ENCODE measurements at regions not wholly inside any gene's neighbourhood (a gene's known extent, or its start where the extent isn't known, plus 50 kb on each side); places are given as distances from the start of the nearest gene placed in this dataset.

DNA sequence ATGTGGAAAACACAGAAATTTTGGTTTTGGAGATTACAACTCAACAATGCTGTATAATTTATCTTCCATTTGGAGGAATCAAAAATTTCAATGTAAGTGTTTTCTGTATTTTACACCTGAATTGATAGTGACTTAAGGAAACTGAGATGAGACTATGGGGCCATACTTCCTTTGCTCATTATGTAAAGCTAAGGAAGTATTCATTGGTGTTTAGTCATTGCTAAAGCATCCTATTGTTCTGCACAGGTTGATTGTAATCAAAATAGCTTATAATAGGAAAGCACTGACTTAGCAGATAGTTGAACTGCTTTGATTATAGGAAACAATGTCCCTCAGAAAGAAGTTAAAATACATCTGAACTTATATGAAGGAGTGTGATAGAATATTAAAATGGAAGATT, 244.4 kb upstream of the SLITRK5 start:
- TF ChIP-seq SIN3A (IDR thresholded peaks at IDR 0.05; ENCODE audit: borderline replicate concordance, insufficient read depth, low read depth, low read length): no peak
- TF ChIP-seq, protein P1, sequence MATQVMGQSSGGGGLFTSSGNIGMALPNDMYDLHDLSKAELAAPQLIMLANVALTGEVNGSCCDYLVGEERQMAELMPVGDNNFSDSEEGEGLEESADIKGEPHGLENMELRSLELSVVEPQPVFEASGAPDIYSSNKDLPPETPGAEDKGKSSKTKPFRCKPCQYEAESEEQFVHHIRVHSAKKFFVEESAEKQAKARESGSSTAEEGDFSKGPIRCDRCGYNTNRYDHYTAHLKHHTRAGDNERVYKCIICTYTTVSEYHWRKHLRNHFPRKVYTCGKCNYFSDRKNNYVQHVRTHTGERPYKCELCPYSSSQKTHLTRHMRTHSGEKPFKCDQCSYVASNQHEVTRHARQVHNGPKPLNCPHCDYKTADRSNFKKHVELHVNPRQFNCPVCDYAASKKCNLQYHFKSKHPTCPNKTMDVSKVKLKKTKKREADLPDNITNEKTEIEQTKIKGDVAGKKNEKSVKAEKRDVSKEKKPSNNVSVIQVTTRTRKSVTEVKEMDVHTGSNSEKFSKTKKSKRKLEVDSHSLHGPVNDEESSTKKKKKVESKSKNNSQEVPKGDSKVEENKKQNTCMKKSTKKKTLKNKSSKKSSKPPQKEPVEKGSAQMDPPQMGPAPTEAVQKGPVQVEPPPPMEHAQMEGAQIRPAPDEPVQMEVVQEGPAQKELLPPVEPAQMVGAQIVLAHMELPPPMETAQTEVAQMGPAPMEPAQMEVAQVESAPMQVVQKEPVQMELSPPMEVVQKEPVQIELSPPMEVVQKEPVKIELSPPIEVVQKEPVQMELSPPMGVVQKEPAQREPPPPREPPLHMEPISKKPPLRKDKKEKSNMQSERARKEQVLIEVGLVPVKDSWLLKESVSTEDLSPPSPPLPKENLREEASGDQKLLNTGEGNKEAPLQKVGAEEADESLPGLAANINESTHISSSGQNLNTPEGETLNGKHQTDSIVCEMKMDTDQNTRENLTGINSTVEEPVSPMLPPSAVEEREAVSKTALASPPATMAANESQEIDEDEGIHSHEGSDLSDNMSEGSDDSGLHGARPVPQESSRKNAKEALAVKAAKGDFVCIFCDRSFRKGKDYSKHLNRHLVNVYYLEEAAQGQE (IDR thresholded peaks at IDR 0.05; ENCODE audit: insufficient read depth in 1 of 2, low read depth in 2 of 2, low read length in 1 of 2): no peak
- TF ChIP-seq CTCF (IDR thresholded peaks at IDR 0.05): no peak
- no peak for TF ChIP-seq POLR2AphosphoS5 (IDR thresholded peaks at IDR 0.05; ENCODE audit: low read depth, low read length)
- no peak for TF ChIP-seq TCF7L2 (IDR thresholded peaks at IDR 0.05; ENCODE audit: low read depth, low read length)
- H3K36me3 ChIP-seq (ENCODE audit: control insufficient read depth, insufficient read depth, low read length): no peaks in the 10 kb centered on the region
- no peaks in the 10 kb centered on the region for H3K9me3 ChIP-seq (ENCODE audit: control insufficient read depth, insufficient read depth, low read depth, low read length)
- intact Hi-C loops (cut with micrococcal nuclease; ENCODE audit: unreplicated experiment): no loop called here
- H3K27me3 ChIP-seq (ENCODE audit: control insufficient read depth, insufficient read depth, low read length): no peaks in the 10 kb centered on the region
- ChIA-PET POLR2A (no interaction called here), CTCF (no interaction called here)
- no peaks in the 10 kb centered on the region for H3K4me1 ChIP-seq (ENCODE audit: control insufficient read depth, insufficient read depth, low read length)
- in situ Hi-C loops (cut with HindIII; ENCODE audit: low pct_unique_long_range_greater_than_20kb, low sequenced_read_pairs): no loop called here
- H3K4me3 ChIP-seq (ENCODE audit: low read depth in 2 of 2, low read length in 2 of 2): no peak overlapping the region
- ATAC-seq: no peak
- no TSS peak for BruUV-seq (replicated peaks)
- DNase-seq (ENCODE audit: low read depth, low spot score): no peak
- no peak overlapping the region for H3K27ac ChIP-seq (ENCODE audit: low read length)

GRCh38 chr13:87444135-87444534, 227.0 kb upstream of the SLITRK5 start:
- no peaks in the 10 kb centered on the region for H3K9me3 ChIP-seq (ENCODE audit: control insufficient read depth, insufficient read depth, low read depth, low read length)
- ChIA-PET CTCF (no interaction called here), POLR2A (no interaction called here)
- ATAC-seq (no peak), DNase-seq (ENCODE audit: low read depth, low spot score) (no peak)
- intact Hi-C loops (cut with micrococcal nuclease; ENCODE audit: unreplicated experiment): no loop called here
- no peak overlapping the region for H3K4me3 ChIP-seq (ENCODE audit: low read depth in 2 of 2, low read length in 2 of 2)
- TF ChIP-seq, protein P1 (IDR thresholded peaks at IDR 0.05; ENCODE audit: insufficient read depth in 1 of 2, low read depth in 2 of 2, low read length in 1 of 2): no peak
- no peak for TF ChIP-seq POLR2AphosphoS5 (IDR thresholded peaks at IDR 0.05; ENCODE audit: low read depth, low read length)
- TF ChIP-seq TCF7L2 (IDR thresholded peaks at IDR 0.05; ENCODE audit: low read depth, low read length): no peak
- TF ChIP-seq SIN3A (IDR thresholded peaks at IDR 0.05; ENCODE audit: borderline replicate concordance, insufficient read depth, low read depth, low read length): no peak
- no peak for TF ChIP-seq CTCF (IDR thresholded peaks at IDR 0.05)
- H3K27me3 ChIP-seq (ENCODE audit: control insufficient read depth, insufficient read depth, low read length): no peaks in the 10 kb centered on the region
- in situ Hi-C loops (cut with HindIII; ENCODE audit: low pct_unique_long_range_greater_than_20kb, low sequenced_read_pairs): no loop called here
- H3K36me3 ChIP-seq (ENCODE audit: control insufficient read depth, insufficient read depth, low read length): no peaks in the 10 kb centered on the region
- no peaks in the 10 kb centered on the region for H3K4me1 ChIP-seq (ENCODE audit: control insufficient read depth, insufficient read depth, low read length)
- H3K27ac ChIP-seq (ENCODE audit: low read length): no peak overlapping the region
- no TSS peak for BruUV-seq (replicated peaks)
